GM18873 (cell line): ENCODE measurements at regions not wholly inside any gene's neighbourhood (a gene's known extent, or its start where the extent isn't known, plus 50 kb on each side); places are given as distances from the start of the nearest gene placed in this dataset.

Experiments used
- ATAC-seq: cut with Tn5 transposase; IDR thresholded peaks from one replicate; pipeline ENCODE4 v1.9.1; 2021; ENCODE audit warnings: mild to moderate bottlenecking, moderate library complexity, moderate number of reproducible peaks; ENCODE audit not compliant: unreplicated experiment, low FRiP score

GRCh38 chr6:100153636-100154275 is 159.7 kb upstream of the MCHR2 start:
- no peak for ATAC-seq

DNA sequence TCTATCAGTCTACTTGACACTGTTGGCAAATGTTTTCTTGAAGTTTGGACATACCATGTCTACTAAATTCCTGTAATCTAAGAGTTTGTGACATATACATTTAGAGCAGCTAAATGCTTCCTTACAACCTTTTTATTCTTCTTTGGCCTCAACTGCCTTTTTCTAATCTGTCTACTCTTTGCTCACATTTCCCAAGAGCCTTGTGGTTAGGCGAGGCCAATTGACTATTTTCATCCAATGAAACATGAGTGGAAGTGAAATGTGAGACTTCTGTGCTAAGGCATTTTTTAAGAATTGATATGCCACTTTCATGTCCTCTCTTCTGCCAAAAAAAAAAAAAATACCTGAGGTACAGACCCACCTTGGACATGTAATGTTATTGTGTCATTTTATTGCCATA is 158.2 kb upstream of the MCHR2 start:
- no peak for ATAC-seq

GRCh38 chr6:100144991-100145390 is 151.0 kb upstream of the MCHR2 start:
- ATAC-seq, result no peak

GRCh38 chr6:100138346-100139022 is 144.5 kb upstream of the MCHR2 start:
- ATAC-seq, result no peak

DNA sequence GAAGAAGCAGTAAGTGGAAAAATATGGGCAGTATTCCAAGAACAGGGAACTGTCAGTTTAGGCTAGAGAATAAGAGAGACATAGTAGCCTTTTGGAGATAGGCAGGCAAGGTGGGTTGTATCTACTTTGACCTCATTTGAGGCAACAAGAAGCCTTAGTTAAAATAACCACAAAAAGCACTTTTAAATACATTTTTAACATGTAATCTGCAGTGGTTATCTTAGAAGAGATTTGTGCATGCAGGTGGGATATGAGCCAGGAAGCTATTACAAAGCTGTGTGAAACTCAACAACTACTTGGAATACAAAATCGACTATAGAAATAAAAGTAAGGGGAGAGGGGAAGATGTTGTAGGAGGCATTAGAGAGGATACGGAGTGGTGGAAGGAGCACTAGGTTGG is 143.7 kb upstream of the MCHR2 start:
- ATAC-seq, result no peak

- ATAC-seq, result no peak
These were observed 142.6 kb upstream of the MCHR2 start for GRCh38 chr6:100136590-100136989.

DNA sequence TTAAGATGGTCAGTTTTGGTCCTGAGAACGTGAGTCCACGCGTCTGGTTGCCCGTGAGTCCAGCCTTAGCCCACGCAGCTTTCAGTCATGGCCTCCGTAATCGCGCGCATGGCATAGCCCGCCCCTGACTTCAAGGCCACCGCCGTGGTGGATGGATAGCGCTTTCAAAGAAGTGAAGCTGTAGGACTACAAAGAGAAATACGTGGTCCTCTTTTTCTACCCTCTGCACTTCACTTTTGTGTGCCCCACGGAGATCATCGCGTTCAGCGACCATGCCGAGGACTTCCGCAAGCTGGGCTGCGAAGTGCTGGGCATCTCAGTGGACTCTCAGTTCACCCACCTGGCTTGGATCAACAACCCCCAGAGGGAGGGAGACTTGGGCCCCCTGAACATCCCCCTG is 142.0 kb upstream of the MCHR2 start:
- no peak for ATAC-seq

GRCh38 chr6:100134703-100135102 is 140.7 kb upstream of the MCHR2 start:
- ATAC-seq, result no peak

- ATAC-seq, result no peak
These were observed 140.3 kb upstream of the MCHR2 start for GRCh38 chr6:100134297-100134696.

DNA sequence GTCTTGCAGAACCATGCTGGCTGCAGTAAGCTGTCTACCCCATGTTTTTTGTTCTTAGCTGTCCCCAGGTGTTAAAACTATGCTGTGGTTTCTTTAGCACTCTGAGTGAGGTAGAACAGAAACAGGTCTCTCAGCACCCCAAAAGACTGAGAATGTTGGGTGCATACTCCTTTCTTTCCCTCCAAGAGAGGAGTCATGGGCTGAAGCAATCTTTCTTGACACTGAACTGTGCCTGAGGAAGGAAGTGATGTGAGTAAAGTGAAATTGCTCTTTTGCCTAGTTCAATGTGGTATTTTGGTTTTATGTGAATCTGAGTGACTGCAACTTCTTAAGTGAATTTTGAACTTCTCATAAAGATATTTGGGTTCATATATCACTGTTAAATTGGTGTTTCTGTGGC is 138.0 kb upstream of the MCHR2 start:
- ATAC-seq, result no peak

- no peak for ATAC-seq
These were observed 136.6 kb upstream of the MCHR2 start for GRCh38 chr6:100130630-100131029.

- peak; percentile 92 for ATAC-seq
These were observed 132.9 kb upstream of the MCHR2 start for GRCh38 chr6:100126790-100127484.

GRCh38 chr6:100121854-100122609 is 128.0 kb upstream of the MCHR2 start:
- no peak for ATAC-seq

DNA sequence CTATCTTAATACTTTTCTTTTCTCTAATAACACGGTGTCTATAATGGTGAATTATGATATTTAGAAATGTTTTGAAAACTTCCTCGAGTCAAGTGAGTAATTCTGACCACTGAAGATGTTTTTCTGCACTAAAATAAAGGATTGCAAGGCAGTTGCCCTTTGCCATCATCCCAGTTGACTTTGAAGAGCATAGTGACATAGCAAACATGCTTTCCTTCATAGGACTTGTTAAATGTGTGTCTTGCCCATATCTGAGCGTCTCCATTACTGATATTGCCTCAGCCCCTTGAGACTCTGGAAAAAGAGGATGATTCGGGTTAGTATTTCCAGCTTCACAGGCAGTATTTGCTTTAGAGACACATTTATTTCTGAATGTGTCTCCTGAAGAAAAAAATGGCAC is 125.2 kb upstream of the MCHR2 start:
- ATAC-seq, result no peak

GRCh38 chr6:100118301-100118700 is 124.3 kb upstream of the MCHR2 start:
- no peak for ATAC-seq

DNA sequence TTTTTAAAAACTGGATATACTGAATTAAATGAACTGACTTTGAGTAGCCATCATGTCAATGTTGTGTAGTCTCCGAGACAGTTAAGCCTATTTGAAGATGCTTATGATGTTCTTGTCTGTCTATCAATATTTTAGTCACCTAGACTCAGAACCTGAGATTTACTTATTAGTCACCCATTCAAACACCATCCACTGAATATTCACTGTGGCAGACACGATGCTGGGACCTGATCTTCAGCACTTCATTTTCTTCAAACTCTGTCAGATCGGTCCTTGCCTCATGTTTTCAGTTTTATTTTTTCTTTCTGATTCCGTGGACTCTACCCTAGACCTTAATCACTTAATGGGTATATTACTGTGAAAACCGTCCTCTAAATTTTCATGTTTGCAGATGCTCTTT is 123.7 kb upstream of the MCHR2 start:
- no peak for ATAC-seq

GRCh38 chr6:100116411-100117194 is 122.6 kb upstream of the MCHR2 start:
- ATAC-seq, result peak; percentile 58

GRCh38 chr6:100115407-100116101 is 121.5 kb upstream of the MCHR2 start:
- no peak for ATAC-seq

- ATAC-seq, result no peak
These were observed 119.0 kb upstream of the MCHR2 start for GRCh38 chr6:100112855-100113508.
